ENCODE measurements at regions not wholly inside any gene's neighbourhood (a gene's known extent, or its start where the extent isn't known, plus 50 kb on each side); places are given as distances from the start of the nearest gene placed in this dataset.
A peak's percentile ranks its signal among the peaks of the same experiment; 100 is the strongest.

DNA sequence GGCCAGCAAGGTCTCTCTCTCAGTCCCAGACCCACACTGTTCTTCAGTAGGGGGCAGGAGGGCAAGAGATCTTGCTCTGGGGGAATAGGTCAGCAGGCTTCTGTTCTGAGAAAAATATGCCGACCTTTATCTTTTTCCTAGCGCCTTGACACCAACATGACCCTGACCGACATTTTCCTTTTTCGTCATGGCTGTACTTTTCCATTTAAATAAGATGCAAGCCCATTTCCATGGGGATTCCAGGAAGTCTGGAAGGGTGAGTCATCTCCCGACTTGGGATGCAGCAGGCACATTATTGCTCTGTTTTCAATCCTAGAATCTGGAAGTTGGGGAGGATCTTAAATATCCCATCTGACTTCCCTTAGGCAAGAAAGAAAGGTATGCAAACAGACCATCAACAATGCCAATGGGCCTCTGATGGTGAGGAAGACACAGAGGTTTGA is 261.5 kb upstream of the LRTM1 start:
- FAIRE-seq (no peak), DNase-seq (ENCODE audit: low spot score in 2 of 2) (no peak)

DNA sequence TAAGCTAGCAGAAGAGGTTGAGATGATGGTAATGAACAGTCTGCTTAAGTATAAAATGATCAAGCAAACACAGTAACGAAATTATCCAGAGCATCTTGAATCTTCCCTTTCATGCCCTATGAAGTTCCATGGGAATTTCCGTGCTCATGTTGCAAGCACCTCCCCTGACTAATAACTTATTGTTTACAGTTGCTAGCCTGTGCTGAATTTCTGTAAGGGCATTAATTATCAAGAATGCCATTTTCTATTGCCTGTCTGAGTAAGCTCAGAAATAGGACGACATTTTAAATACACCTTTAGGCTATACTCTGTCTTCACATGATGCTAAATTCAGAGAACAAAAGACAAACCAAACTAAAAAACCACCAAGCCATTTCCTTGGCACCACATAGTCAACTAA is 257.5 kb upstream of the LRTM1 start:
- DNase-seq (ENCODE audit: low spot score in 2 of 2) (no peak), FAIRE-seq (no peak)

GRCh38 chr3:55183201-55183600 is 255.3 kb upstream of the LRTM1 start:
- no peak for DNase-seq (ENCODE audit: low spot score in 2 of 2)
- FAIRE-seq = no peak

DNA sequence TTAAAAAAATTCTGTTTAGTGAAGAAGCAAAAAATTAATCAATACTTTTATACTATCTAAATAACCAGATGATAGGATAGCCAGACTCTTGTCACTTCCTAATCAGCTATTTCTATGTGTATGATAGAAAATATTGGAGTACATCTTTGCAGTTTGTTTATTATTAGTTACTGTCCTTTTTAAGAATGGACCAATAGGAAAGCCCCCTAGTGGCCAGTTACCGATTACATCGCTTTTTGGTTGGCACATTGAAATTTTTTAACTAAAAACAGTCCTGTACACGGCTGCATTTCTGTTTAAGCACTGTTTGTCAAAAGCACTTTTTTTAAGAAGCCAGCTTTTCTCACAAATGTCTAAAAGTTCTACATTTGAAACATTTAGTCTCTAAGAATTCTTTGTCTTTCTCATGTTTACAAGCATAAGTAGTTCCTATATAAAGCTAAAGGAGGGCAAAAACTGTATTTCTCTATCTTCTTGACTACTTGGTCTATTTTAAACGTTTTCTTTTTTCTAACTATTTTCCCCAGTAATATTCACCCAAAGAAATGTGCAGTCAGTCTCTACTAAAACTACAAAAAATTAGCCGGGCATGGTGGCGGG is 253.2 kb upstream of the LRTM1 start:
- peak; percentile 45 for FAIRE-seq
- peak; percentile 5 to 35 for DNase-seq (ENCODE audit: low spot score in 2 of 2)

DNA sequence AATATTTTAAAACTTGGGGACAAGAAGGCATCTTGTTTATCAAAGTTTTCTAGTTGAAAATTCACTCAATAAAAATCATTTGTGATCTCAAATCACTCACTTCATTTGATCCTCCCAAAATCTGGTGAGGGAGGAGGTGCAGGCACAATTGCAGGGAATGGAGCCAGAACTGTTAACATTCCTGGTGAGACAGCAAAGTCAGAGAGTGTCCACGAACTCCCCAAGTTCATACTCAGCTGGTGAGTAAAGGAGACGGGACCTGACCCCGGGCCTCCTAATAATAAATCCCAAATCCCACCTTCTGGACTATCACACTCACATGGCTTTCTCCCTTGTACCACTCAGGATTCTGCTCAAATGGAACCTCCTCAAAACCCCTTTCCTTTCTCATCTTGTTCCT is 252.3 kb upstream of the LRTM1 start:
- FAIRE-seq (no peak), DNase-seq (ENCODE audit: low spot score in 2 of 2) (no peak)

DNA sequence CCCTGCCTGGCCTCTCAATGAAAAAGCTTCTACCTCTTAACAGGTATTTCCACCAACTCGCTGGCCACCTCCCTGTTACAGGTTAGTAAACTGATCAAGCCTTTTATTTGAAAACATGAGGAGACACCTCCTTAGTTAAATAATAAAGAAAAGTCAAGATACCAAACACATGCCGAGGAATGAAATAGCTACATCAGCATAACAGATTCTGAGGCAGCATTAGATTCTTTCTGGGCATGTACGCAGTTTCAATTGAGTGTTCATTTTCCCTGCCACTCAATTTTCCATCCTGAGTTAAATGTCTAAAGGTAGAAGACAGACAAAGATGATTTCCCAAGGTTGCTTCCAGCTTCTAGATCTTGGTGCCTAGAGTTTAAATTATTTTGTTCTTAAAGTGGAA is 250.5 kb upstream of the LRTM1 start:
- FAIRE-seq (no peak), DNase-seq (ENCODE audit: low spot score in 2 of 2) (no peak)

DNA sequence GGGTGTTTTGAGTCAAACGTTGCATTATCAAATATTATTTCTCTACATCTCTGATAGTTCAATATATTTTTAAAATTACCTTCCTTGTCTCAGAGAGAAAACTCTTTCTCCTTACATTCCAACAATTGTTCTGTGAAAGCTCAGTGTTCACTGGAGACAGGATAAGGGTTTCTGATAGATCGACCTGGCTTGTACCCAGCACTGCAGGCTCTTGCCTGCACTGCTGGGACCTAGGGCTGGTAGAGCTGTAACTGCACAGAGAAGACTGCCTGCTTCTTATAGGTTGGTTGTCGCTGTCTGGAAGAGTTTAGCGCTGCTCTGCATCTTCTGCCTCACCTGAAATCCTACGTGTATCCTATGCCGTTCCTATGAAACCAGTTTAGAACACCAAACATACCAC is 249.9 kb upstream of the LRTM1 start:
- FAIRE-seq = no peak
- no peak for DNase-seq (ENCODE audit: low spot score in 2 of 2)

DNA sequence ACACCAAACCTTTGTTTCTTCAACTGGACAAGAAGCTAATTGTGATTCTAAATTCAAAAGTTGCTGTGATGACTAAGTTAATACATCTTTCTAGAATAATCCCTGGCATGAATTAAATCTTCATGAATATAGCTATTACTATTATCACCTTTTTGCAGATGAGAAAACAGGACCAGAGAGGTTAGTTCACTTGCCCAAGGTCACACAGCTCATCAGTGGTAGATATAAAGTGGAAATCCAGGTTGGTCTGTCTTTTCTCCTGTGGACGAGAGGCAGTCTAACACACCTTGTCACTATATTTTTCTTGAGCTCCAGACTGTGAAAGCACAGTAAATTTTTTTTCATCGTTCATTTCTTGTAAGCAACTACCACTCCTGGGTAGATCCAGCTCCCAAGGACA is 247.6 kb upstream of the LRTM1 start:
- DNase-seq (ENCODE audit: low spot score in 2 of 2) = no peak
- FAIRE-seq = no peak

DNA sequence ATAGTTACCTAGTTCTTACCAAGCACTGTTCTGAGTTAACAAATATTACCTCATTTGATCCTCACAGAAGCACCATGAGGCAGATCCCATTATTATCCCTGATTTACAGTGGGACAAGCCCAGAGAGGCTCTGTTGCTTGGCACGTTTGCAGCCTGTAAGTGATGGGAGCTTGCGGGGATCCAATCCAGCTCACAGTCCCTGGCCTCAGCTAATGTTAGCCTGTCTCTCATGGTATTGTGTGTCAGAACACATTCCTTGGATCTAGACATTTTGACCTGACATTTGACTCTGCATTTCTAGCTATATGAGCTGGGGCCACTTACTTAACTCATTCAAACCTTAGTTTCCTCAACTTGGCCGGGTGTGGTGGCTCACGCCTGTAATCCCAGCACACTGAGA is 246.9 kb upstream of the LRTM1 start:
- DNase-seq (ENCODE audit: low spot score in 2 of 2) (no peak), FAIRE-seq (no peak)

GRCh38 chr3:55173504-55173903 is 245.6 kb upstream of the LRTM1 start:
- DNase-seq (ENCODE audit: low spot score in 2 of 2) = no peak
- FAIRE-seq = no peak

DNA sequence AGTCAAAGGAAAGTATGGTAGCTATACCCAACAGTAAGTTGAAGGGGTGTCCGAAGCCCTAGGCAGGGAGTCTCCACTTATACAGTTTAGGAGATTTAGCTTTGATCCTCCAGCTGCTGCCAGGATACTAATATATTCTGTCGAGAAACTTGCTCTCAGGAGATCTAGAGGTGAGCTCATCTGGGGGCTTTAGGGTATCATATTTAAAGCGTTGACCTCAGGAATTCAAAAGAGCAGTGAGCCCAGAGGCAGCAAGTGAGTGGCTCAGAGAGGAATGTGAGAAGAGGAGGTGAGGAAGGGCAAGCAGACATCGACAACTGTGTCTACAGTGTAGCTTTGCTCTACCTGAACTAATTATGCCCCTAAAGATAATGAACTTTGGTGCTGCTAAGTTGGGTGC is 245.1 kb upstream of the LRTM1 start:
- FAIRE-seq (no peak), DNase-seq (ENCODE audit: low spot score in 2 of 2) (no peak)

GRCh38 chr3:55170444-55170843 is 242.6 kb upstream of the LRTM1 start:
- FAIRE-seq = no peak

GRCh38 chr3:55169608-55170072 is 241.8 kb upstream of the LRTM1 start:
- FAIRE-seq (no peak), DNase-seq (ENCODE audit: low spot score in 2 of 2) (no peak)

More at GRCh38 chr3:55170444-55170843, 242.6 kb upstream of the LRTM1 start:
- no peak for DNase-seq (ENCODE audit: low spot score in 2 of 2)

DNA sequence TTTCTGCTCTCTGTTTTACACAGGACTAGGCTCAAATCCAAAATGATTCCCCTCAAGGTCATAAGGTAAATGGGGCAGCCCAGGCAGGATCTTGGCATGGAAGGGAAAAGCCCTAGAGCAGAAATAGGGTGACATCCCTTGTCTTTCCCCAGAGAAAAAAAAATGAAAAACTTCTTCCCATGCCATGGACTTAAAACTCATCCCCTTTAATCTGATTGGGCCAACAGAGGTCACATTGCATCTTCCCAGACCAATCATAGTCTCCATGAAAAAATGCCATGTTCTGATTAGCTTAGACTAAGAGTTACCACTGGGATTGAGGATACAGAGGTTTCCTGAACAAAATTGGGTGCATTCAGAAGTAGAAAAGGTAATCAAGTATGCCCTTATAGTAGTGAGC is 241.3 kb upstream of the LRTM1 start:
- DNase-seq (ENCODE audit: low spot score in 2 of 2) = no peak
- FAIRE-seq = no peak

DNA sequence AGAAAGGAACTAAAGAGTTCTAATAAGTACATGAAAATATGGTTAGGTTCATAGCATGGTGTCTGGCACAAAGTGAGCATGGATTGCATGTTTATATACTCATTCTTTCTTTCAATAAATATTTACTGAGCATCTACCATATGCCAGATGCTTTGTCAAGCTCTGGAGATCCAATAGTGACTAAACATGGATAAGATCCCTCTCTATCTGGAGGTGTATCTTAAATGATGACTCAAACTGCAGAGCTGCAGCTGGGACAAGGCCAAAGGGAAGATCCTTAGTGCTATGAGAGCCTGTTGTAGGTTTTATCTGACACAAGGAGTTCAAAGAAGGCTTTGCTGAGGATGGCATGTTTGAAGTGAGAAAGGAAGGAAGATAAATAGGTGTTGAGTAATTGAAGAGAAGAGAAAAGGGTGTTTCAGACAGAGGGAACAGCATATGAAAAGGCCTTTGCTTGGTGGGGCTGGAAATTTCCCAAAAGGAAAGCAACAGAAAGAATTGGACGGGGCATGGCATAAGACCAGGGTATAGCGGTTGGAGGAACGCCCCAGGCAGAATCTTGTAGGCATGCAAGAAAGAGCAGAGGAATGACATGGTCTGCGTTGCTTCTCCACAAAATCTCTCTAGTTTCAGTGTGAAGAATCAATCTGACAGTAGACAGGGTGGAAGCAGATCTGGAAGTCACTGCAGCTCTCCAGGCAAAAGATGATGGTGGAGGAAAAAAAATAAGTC is 239.9 kb upstream of the LRTM1 start:
- no peak for DNase-seq (ENCODE audit: low spot score in 2 of 2)
- no peak for FAIRE-seq

DNA sequence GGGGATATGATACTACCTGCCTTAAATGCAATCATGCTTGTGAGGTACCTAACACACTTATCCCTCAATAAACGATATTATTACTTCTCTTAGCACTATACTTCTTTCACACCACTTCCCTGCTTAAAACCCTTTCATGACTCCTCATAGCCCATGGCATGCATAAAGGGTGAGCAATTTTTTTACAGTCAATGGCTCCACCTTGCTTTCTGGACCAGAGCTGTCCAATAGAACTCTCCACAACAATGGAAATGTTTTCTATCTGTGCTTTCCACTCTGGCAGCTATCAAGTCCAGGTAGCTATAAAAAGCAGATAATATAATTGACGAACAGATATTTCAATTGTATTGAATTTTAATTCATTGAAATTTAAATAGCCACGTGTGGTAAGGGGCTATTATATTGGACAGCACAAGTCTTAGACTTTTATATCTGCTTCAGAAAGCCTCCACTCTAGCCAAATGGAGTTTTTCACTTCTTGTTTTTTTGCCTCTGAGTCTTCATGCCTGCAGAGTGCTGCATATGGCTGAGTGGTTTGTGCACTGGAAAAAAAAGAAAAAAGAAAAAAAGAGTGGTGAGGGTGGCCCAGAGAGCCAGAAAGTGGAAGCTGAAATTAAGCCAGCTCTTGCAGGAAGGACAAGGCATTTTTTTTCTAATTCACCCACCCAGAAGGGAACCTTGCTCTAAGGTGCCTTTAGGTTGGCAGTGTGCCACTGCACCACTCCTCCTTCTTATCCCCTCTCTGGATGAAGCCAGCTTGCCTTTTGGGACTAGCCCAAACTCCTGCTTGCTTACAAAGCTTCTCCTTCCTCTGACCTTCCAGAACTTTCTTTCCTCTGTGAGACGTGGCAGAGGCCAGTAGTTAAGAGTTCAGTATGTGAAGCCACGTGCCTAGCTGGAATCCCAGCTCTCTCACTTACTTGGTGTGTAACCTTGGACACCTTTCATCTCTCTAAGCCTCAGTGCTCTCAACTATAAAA is 239.0 kb upstream of the LRTM1 start:
- no peak for FAIRE-seq
- DNase-seq (ENCODE audit: low spot score in 2 of 2) = no peak

DNA sequence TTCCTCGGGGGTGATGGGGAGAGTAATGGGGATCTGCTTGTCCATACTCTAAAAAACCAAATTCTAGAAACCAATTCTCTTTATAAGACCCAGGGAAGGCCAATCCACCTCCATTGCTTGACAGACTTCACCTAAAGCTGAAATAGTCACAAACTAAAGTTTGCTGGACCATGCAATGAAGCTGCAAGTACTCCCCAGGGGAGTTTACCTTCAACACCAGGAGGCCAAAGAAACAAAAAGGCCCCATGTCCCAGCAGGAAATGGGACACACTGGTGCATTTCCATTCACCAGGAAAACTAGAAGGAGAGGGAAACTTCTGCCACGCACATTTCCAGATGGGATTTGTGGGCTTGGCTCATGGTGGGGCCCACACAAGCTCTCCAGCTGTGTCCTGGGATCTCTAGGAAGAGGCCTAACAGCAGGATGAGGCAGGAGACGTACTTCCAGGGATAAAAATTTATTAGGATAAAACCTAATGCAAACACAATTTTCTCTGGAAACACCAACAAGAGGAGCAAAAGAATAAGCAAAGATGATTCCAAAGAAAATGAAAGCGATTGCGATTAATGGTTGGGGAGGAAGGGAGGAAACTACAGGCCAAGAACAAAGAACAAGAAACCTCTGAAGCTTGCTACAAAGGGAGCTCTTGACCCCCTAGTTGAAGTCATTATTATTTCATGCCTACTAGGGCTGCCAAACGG is 238.0 kb upstream of the LRTM1 start:
- FAIRE-seq = no peak
- DNase-seq (ENCODE audit: low spot score in 2 of 2) = no peak

DNA sequence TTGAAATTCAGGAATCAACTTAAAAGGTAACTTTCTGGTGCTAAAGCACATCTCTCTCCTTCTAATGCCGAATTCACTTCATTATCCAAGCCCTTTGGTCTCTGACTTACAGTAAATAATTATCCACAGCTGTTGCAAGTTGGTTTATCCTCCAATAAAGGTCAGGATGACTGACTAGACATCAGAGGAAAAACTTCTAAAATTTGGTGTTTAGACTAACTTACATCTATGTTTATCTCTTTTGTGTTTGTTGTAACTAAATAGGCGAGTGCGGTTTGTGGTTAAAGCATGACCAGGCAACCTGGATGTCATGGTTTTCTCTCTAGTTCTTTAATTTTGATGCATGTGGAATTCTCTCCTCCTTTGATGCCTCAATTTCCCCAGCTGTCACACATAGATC is 237.4 kb upstream of the LRTM1 start:
- no peak for DNase-seq (ENCODE audit: low spot score in 2 of 2)
- FAIRE-seq = no peak

DNA sequence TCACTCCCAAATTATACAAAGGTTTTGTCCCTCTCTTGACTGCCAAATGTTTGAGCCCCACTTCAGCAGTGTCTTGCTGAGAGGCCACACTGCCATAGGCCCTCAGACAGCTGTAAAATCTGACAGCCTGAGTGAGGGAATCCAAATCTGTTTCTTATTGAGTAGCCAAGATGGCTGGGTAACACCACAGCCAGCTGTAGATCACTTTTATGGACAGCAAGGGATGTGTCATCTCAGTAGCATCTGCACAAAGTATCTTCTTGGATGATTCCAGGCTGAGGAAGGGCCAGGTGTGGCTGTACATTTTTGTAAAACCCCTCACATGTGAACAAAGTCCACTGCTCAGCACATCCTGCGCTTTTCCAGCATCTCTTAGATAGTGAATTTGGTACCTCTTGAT is 237.0 kb upstream of the LRTM1 start:
- FAIRE-seq = no peak

GRCh38 chr3:55164191-55164590 is 236.3 kb upstream of the LRTM1 start:
- FAIRE-seq (no peak), DNase-seq (ENCODE audit: low spot score in 2 of 2) (no peak)

More for the DNA sequence above, 237.0 kb upstream of the LRTM1 start:
- DNase-seq (ENCODE audit: low spot score in 2 of 2) = no peak

- no peak for DNase-seq (ENCODE audit: low spot score in 2 of 2)
- no peak for FAIRE-seq
These were observed 235.6 kb upstream of the LRTM1 start for GRCh38 chr3:55163421-55163820.

Measured in frontal cortex (tissue), 3 donors.